Spleen (tissue), 7 donors: ENCODE measurements at regions not wholly inside any gene's neighbourhood (a gene's known extent, or its start where the extent isn't known, plus 50 kb on each side); places are given as distances from the start of the nearest gene placed in this dataset.

Experiments used
- POLR2A ChIP-seq, 3 donors: fragments of 450-650 bp; IDR thresholded peaks; one replicate each; pipeline ENCODE4 v1.5.1; 2017; ENCODE audit warnings: antibody characterized with exemption in 3 of 3, mild to moderate bottlenecking in 1 of 3
- POLR2AphosphoS5 ChIP-seq, 3 donors: sonication (generic); formaldehyde crosslinking; IDR thresholded peaks; one replicate each; pipeline ENCODE4 v1.5.1; 2017; ENCODE audit warnings: antibody characterized with exemption in 3 of 3
- TF ChIP-seq, protein P1 (sequence below), 11 experiments: fragments of 200-600 bp in 7 of 11; fragments of 450-650 bp in 4 of 11; sonication (generic) in 4 of 11; IDR thresholded peaks in 8 of 11; conservative IDR thresholded peaks in 3 of 11; 1 replicate in 7 of 11; 2 replicates in 4 of 11; pipeline versions ENCODE4 v1.4.0 to v1.8.0; 2016 to 2021; ENCODE audit warnings: antibody characterized with exemption in 11 of 11, inconsistent platforms in 4 of 11, mild to moderate bottlenecking in 1 of 11
- donor health status: DM: no; HTN: no; CAD: no; lungs with moderate emphysema.
- donor health status: DM: no; HTN: no; CAD: no.
- donor health status: DM: no; HTN: no; CAD: no.

DNA sequence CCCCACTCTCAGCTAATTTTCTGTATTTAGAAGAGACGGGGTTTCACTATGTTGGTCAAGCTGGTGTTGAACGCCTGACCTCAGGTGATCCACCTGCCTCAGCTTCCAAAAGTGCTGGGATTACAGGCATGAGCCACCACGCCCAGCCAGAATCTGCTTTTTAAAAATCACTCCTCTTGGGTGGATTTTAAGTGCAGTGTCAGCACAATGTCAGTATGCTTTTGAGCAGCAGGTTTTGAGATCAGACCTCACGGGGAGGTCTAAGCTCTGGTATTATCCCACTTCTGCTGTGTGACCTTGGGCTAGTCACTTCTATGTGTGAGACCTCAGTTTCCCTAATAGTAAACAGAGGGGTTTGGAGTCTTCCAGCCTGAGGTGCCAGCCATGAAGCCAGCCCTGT, 51.8 kb upstream of the GSC start:
- TF ChIP-seq POLR2AphosphoS5 (IDR thresholded peaks at IDR 0.05) (no peak), POLR2A (IDR thresholded peaks at IDR 0.05) (no peak)
- TF ChIP-seq, protein P1, sequence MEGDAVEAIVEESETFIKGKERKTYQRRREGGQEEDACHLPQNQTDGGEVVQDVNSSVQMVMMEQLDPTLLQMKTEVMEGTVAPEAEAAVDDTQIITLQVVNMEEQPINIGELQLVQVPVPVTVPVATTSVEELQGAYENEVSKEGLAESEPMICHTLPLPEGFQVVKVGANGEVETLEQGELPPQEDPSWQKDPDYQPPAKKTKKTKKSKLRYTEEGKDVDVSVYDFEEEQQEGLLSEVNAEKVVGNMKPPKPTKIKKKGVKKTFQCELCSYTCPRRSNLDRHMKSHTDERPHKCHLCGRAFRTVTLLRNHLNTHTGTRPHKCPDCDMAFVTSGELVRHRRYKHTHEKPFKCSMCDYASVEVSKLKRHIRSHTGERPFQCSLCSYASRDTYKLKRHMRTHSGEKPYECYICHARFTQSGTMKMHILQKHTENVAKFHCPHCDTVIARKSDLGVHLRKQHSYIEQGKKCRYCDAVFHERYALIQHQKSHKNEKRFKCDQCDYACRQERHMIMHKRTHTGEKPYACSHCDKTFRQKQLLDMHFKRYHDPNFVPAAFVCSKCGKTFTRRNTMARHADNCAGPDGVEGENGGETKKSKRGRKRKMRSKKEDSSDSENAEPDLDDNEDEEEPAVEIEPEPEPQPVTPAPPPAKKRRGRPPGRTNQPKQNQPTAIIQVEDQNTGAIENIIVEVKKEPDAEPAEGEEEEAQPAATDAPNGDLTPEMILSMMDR (IDR thresholded peaks at IDR 0.05 in 8 of 11, conservative IDR thresholded peaks at IDR 0.05 in 3 of 11): no peak
